Activated B cell treated with CpG ODN at 0.5 μM for 24 hours (primary cell): ENCODE measurements at regions not wholly inside any gene's neighbourhood (a gene's known extent, or its start where the extent isn't known, plus 50 kb on each side); places are given as distances from the start of the nearest gene placed in this dataset.

Experiments
- ATAC-seq: fragments of 200-7000 bp; cut with Tn5 transposase; one replicate; pipeline ENCODE4 v1.10.0; 2021; ENCODE audit warnings: low read depth, mild to moderate bottlenecking, moderate library complexity
- CTCF ChIA-PET: fragments of 350-600 bp; sonication (Branson Sonifier 250); formaldehyde crosslinking; loops from one replicate; lab custom pipeline; 2021; ENCODE audit warnings: antibody characterized with exemption; lab: Charles Lee
- POLR2A ChIA-PET: fragments of 350-600 bp; sonication (Branson Sonifier 250); formaldehyde crosslinking; loops from one replicate; lab custom pipeline; 2021; ENCODE audit warnings: antibody characterized with exemption; lab: Charles Lee
- DNase-seq: peaks from one replicate; pipeline ENCODE4 v3.0.0; 2022
- H3K27ac Mint-ChIP-seq: one replicate; pipeline ENCODE4 v1.8.0; 2020; ENCODE audit warnings: mixed read lengths
- H3K27me3 Mint-ChIP-seq: one replicate; pipeline ENCODE4 v1.8.0; 2021; ENCODE audit warnings: mixed read lengths
- H3K36me3 Mint-ChIP-seq: one replicate; pipeline ENCODE4 v1.8.0; 2021; ENCODE audit warnings: low read depth, mixed read lengths
- H3K4me1 Mint-ChIP-seq: one replicate; pipeline ENCODE4 v1.8.0; 2021; ENCODE audit warnings: mixed read lengths
- H3K4me3 Mint-ChIP-seq: one replicate; pipeline ENCODE4 v1.8.0; 2020; ENCODE audit warnings: mild to moderate bottlenecking, mixed read lengths
- H3K9me3 Mint-ChIP-seq: one replicate; pipeline ENCODE4 v1.8.0; 2020; ENCODE audit warnings: mixed read lengths
- intact Hi-C: fragments of 100-400 bp; cut with micrococcal nuclease; formaldehyde crosslinking; loops from one replicate; pipeline ENCODE4 v1.15.1; 2024
- TF ChIP-seq, protein P1 (sequence below): fragments of 200-600 bp; IDR thresholded peaks from one replicate; pipeline ENCODE4 v1.8.0; 2022; ENCODE audit warnings: antibody characterized with exemption, mild to moderate bottlenecking

DNA sequence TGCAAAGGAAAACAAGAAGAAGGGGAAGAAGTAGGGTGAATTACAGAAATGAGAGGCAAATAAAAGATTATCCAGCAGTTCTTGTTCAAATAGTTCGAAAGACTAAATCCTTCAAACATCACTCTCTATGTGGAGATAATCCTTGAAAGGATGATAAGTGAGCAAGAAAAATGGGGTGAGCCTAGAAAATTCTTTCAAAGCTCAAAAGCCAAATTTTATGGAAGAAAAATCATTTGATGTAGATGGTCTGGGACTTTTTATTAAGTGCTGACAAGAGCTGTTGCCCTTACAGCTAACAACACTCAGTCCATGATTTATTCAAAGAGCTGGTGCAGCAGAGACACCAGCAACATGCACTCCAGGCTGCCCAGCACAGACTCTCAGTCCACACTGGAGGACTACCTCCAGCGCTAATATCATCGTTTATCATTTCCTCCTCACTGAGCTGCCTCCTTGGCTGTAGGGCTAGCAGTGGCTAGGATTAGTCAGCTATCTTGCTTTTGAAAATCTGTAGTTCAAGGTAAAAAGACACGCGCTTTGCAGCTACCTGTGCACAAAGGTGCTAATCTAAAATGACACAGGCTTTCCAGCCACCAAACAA, 264.8 kb upstream of the KIF2A start:
- H3K9me3 Mint-ChIP-seq: peaks cover under 1% of the 10 kb centered on the region
- intact Hi-C loops: no loop called here
- CTCF ChIA-PET: no interaction called here
- no peaks in the 10 kb centered on the region for H3K4me1 Mint-ChIP-seq
- H3K4me3 Mint-ChIP-seq: no peak overlapping the region
- H3K36me3 Mint-ChIP-seq: no peaks in the 10 kb centered on the region
- no peak overlapping the region for H3K27ac Mint-ChIP-seq
- TF ChIP-seq, protein P1, sequence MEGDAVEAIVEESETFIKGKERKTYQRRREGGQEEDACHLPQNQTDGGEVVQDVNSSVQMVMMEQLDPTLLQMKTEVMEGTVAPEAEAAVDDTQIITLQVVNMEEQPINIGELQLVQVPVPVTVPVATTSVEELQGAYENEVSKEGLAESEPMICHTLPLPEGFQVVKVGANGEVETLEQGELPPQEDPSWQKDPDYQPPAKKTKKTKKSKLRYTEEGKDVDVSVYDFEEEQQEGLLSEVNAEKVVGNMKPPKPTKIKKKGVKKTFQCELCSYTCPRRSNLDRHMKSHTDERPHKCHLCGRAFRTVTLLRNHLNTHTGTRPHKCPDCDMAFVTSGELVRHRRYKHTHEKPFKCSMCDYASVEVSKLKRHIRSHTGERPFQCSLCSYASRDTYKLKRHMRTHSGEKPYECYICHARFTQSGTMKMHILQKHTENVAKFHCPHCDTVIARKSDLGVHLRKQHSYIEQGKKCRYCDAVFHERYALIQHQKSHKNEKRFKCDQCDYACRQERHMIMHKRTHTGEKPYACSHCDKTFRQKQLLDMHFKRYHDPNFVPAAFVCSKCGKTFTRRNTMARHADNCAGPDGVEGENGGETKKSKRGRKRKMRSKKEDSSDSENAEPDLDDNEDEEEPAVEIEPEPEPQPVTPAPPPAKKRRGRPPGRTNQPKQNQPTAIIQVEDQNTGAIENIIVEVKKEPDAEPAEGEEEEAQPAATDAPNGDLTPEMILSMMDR: no peak
- DNase-seq (no peak), ATAC-seq (no peak)
- H3K27me3 Mint-ChIP-seq: peaks cover 4% of the 10 kb centered on the region
- POLR2A ChIA-PET: no interaction called here

DNA sequence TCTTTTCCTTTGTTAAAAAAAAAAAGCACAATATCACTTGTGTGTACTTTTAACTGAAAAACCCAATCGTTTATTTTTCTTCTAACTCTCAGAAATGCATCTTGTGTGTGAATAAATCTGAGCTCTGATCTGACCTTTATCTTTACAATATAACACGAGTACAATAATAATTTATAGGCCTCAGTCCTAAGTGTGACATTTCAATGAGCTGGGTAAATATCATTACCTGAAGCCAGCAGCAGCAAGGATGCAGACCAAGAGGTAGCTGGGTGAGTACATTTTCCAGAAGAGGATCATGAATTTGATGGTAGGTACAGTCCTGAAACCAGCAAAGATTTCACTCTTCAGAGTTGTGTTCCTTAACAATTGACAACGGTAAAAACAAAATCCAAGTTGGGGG, 264.0 kb upstream of the KIF2A start:
- POLR2A ChIA-PET: no interaction called here
- intact Hi-C loops: no loop called here
- H3K27me3 Mint-ChIP-seq: peaks cover 4% of the 10 kb centered on the region
- H3K9me3 Mint-ChIP-seq: peaks cover 5% of the 10 kb centered on the region
- DNase-seq: no peak
- TF ChIP-seq, protein P1: no peak
- H3K27ac Mint-ChIP-seq: no peak overlapping the region
- CTCF ChIA-PET: no interaction called here
- no peak overlapping the region for H3K4me3 Mint-ChIP-seq
- no peaks in the 10 kb centered on the region for H3K36me3 Mint-ChIP-seq
- no peak for ATAC-seq
- H3K4me1 Mint-ChIP-seq: no peaks in the 10 kb centered on the region

DNA sequence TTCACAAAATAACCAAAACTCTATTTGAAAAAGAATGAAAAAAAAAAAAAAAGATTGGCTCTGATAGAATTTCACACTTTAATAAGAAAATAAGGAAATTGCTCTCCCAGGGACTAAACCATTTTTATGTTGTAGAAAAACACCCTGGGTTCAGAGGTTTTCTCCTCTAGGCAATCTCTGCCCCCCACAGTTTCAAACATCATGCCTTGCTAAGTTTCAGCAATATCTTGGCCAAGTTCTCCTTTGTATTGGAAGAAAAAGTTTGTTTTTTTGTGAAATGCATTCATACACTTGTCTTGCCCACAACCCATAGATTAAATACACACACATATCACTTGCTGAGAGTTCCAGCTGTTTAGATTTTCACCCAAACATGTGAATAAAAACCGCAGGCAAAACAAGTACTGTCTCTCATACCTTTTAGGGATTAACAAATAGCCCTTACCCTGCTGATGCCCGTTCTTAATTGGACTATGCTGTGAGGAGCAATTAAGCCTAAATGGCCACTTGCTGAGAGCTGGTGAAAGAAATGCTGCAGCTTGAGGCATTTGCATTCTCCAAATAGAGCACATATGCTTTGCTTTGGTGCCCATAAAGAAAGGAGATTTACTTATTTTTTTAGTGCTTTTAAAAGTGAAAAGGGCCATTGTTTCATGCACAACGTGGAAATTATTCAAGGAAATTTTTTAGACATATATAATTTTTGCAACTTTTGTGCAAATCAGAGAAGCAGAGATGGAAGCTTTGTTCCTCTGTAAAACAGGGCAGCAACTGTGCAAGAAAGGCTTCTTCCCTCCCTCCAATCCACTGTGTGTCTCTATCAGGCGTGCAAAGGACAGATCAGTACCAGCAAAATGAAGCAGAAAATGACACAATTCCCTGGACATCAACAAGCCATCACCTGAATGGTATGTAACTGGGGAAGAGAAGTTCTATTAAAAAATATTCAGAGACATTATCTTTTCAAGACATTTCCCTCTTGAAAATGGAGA, 262.4 kb upstream of the KIF2A start:
- Mint-ChIP-seq H3K27me3 (peaks cover 4% of the 10 kb centered on the region), H3K36me3 (no peaks in the 10 kb centered on the region), H3K27ac (no peak overlapping the region), H3K4me1 (no peaks in the 10 kb centered on the region), H3K4me3 (no peak overlapping the region), H3K9me3 (peaks cover 7% of the 10 kb centered on the region)
- intact Hi-C loops: no loop called here
- POLR2A ChIA-PET: no interaction called here
- DNase-seq (no peak), ATAC-seq (no peak)
- CTCF ChIA-PET: no interaction called here
- TF ChIP-seq, protein P1: no peak

DNA sequence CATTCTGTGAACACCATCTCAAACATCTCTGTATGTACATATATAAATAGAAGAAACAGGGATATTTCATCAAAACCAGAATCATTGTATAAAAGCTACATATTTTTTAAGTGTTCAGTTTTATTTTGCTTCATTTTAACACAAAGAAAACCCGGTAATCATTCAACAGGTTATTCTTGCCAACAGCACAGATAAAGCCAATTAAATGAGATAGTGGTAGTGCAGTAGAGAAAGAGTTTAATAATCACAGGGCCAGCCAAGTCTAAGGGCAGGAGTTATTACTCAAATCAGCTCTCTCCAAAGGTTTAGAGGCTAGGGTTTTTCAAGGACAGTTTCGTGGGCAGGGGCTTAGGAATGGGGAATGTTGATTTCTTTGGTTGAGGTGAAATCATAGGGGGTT, 261.0 kb upstream of the KIF2A start:
- Mint-ChIP-seq H3K27me3 (peaks cover under 1% of the 10 kb centered on the region), H3K36me3 (no peaks in the 10 kb centered on the region), H3K4me1 (no peaks in the 10 kb centered on the region), H3K4me3 (no peak overlapping the region), H3K9me3 (peaks cover 7% of the 10 kb centered on the region), H3K27ac (no peak overlapping the region)
- ATAC-seq (no peak), DNase-seq (no peak)
- intact Hi-C loops: no loop called here
- CTCF ChIA-PET: no interaction called here
- POLR2A ChIA-PET: no interaction called here
- TF ChIP-seq, protein P1: no peak

DNA sequence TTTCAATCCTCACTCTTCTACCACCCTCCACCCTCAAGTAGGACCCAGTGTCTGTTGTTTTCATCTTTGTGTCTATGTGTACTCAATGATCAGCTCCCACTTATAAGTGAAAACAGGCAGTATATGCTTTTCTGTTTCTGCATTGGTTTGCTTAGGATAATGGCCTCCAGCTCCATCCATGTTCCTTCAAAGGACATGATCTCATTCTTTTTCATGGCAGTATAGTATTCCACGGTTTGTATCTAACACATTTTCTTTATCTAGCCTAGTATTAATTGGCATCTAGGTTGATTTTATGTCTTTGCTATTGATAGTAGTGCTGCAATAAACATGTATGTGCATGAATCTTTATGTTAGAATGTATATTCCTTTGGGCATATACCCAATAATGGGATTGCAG, 259.8 kb upstream of the KIF2A start:
- TF ChIP-seq, protein P1: no peak
- CTCF ChIA-PET: no interaction called here

More for the DNA sequence above, 259.8 kb upstream of the KIF2A start:
- no peaks in the 10 kb centered on the region for H3K27me3 Mint-ChIP-seq
- POLR2A ChIA-PET: no interaction called here
- H3K4me1 Mint-ChIP-seq: no peaks in the 10 kb centered on the region
- DNase-seq: no peak
- ATAC-seq: no peak
- H3K4me3 Mint-ChIP-seq: no peak overlapping the region
- intact Hi-C loops: no loop called here
- H3K9me3 Mint-ChIP-seq: peaks cover 7% of the 10 kb centered on the region
- H3K36me3 Mint-ChIP-seq: no peaks in the 10 kb centered on the region
- no peak overlapping the region for H3K27ac Mint-ChIP-seq
